ENCODE measurements at regions not wholly inside any gene's neighbourhood (a gene's known extent, or its start where the extent isn't known, plus 50 kb on each side); places are given as distances from the start of the nearest gene placed in this dataset.

DNA sequence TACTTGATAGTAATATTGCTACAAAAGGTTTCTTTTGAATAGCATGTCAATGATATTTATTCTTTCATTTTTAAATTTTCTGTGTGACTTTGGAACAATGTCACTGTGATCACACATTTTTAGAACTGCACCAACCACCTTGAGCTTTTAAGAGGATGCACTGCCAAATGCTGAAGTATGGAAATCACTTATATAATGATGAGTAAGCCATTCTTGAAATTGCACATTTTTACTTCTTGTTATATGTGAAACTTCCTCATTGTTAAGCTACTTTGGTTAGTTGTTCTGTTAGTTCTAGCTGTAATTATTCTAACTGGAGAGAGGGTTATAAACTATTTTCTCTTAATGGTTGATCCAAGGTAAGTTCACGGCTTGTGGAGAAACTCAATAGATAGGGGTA, 547.5 kb downstream of the ZIC1 start:
- Mint-ChIP-seq H3K36me3 (ENCODE audit: low read depth) (no peaks in the 10 kb centered on the region), H3K27ac (ENCODE audit: unreplicated experiment) (no peak overlapping the region), H3K9me3 (ENCODE audit: low read depth) (peaks cover 14% of the 10 kb centered on the region), H3K4me1 (ENCODE audit: low read depth) (no peaks in the 10 kb centered on the region), H3K27me3 (ENCODE audit: low read depth) (no peaks in the 10 kb centered on the region), H3K4me3 (ENCODE audit: unreplicated experiment) (no peak overlapping the region)
- DNase-seq (ENCODE audit: low spot score) = no peak
- TF ChIP-seq CTCF (IDR thresholded peaks at IDR 0.05) = no peak

- Mint-ChIP-seq H3K36me3 (ENCODE audit: low read depth) (no peaks in the 10 kb centered on the region), H3K27me3 (ENCODE audit: low read depth) (no peaks in the 10 kb centered on the region), H3K9me3 (ENCODE audit: low read depth) (peaks cover 9% of the 10 kb centered on the region), H3K27ac (ENCODE audit: unreplicated experiment) (no peak overlapping the region), H3K4me3 (ENCODE audit: unreplicated experiment) (no peak overlapping the region), H3K4me1 (ENCODE audit: low read depth) (no peaks in the 10 kb centered on the region)
- TF ChIP-seq CTCF (IDR thresholded peaks at IDR 0.05) = no peak
- DNase-seq (ENCODE audit: low spot score) = no peak
Measured at GRCh38 chr3:147958754-147959153, 549.6 kb downstream of the ZIC1 start.

DNA sequence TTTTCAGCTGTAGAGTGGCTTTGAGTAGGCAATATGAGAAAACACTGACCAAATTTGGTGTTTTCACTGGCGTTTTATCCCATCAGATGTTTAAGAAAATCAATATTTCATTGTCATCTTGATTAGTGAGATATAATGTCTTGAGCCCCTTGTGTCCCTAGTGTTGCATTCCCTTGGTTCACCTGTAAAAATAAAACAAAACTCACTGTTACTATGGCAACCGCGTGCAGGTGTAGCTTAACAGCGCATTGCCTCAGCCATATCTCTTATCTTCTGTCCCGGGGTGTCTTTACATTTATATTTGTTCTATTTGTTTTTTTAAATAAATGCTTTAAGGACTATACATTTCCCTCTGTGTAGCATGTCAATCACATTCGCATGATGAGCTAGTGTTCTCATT, 551.6 kb downstream of the ZIC1 start:
- Mint-ChIP-seq H3K4me3 (ENCODE audit: unreplicated experiment) (no peak overlapping the region), H3K27ac (ENCODE audit: unreplicated experiment) (no peak overlapping the region), H3K27me3 (ENCODE audit: low read depth) (no peaks in the 10 kb centered on the region), H3K9me3 (ENCODE audit: low read depth) (peaks cover 6% of the 10 kb centered on the region), H3K36me3 (ENCODE audit: low read depth) (no peaks in the 10 kb centered on the region), H3K4me1 (ENCODE audit: low read depth) (no peaks in the 10 kb centered on the region)
- TF ChIP-seq CTCF (IDR thresholded peaks at IDR 0.05) = no peak
- no peak for DNase-seq (ENCODE audit: low spot score)

DNA sequence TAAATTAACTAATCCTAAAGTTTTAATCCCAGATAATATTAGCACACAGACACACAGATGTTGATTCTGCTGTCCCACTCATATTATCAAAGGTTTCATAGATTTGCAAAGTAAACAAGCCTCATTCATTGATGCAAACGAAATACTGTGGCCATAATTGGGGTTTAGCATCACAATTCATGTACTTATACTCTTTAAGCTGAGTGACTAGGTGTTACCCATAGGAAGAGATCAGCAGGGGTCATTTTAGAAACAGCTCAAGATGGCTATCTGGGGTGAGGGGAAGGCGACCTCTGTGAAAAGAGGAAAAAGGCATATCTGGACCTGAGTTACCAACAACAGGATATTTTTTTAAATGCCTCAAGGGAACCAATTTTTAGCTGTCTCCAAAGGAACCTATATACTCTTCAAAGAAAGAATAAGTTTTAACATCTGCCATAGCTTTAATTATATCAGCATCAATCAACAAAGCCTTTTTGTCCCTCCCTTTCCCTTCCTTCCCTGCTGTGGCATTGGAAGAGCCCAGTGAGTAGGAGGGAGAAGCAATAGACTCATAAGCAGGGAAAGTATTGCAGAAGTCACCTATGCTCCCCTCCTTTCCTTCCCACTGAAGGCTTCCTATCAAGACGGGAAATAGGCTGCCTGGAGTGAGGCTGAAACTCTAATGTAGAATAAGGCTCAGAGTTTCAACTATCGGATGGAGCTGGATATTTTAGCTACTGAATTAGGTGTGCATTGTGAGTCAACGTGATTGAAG, 553.4 kb downstream of the ZIC1 start:
- DNase-seq (ENCODE audit: low spot score) = no peak
- H3K36me3 Mint-ChIP-seq (ENCODE audit: low read depth) = no peaks in the 10 kb centered on the region
- no peaks in the 10 kb centered on the region for H3K4me1 Mint-ChIP-seq (ENCODE audit: low read depth)
- H3K27me3 Mint-ChIP-seq (ENCODE audit: low read depth) = no peaks in the 10 kb centered on the region
- H3K4me3 Mint-ChIP-seq (ENCODE audit: unreplicated experiment) = no peak overlapping the region
- no peak overlapping the region for H3K27ac Mint-ChIP-seq (ENCODE audit: unreplicated experiment)
- TF ChIP-seq CTCF (IDR thresholded peaks at IDR 0.05) = no peak
- H3K9me3 Mint-ChIP-seq (ENCODE audit: low read depth) = no peaks in the 10 kb centered on the region

DNA sequence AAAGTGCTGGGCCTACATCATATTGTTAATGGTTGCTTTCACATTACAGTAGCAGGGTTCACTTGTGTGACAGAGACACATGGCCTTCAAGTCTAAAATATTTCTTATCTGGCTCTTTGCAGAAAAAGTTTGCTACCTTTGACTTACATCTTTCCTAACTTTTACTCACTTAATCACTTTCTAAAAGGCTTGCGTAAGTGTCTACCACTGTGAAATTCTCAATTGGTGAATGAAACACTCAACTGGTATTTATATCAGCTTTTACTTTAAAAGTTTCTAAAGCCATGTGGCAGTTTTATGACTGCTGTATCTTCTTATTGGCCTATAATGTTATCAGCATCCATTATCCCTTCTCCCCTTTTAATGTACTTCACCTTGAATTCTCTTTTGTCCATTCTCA, 554.5 kb downstream of the ZIC1 start:
- no peak for TF ChIP-seq CTCF (IDR thresholded peaks at IDR 0.05)
- H3K4me1 Mint-ChIP-seq (ENCODE audit: low read depth) = no peaks in the 10 kb centered on the region
- no peaks in the 10 kb centered on the region for H3K9me3 Mint-ChIP-seq (ENCODE audit: low read depth)
- no peak overlapping the region for H3K27ac Mint-ChIP-seq (ENCODE audit: unreplicated experiment)
- no peaks in the 10 kb centered on the region for H3K27me3 Mint-ChIP-seq (ENCODE audit: low read depth)
- no peaks in the 10 kb centered on the region for H3K36me3 Mint-ChIP-seq (ENCODE audit: low read depth)
- no peak overlapping the region for H3K4me3 Mint-ChIP-seq (ENCODE audit: unreplicated experiment)
- no peak for DNase-seq (ENCODE audit: low spot score)

Data from chondrocyte (in vitro differentiated cells).